NOMO-1 treated with dmso at 0.1 percent for 144 hours (cell line): ENCODE measurements at regions not wholly inside any gene's neighbourhood (a gene's known extent, or its start where the extent isn't known, plus 50 kb on each side); places are given as distances from the start of the nearest gene placed in this dataset.
"Not testable (repeated sequence)": the region's sequence is repeated elsewhere in the genome, so short reads cannot be mapped to it uniquely, and the experiment has no call there.

Experiments used
- DNase-seq: peaks from one replicate; lab custom pipeline; 2025; ENCODE audit not compliant: unreplicated experiment; lab: John Stamatoyannopoulos, UW

GRCh38 chr5:20875726-20876125 is 887.7 kb upstream of the CDH18 start:
- not testable (repeated sequence) for DNase-seq

- DNase-seq: not testable (repeated sequence)
These were observed 877.9 kb upstream of the CDH18 start for GRCh38 chr5:20865892-20866291.

- DNase-seq: no peak
These were observed 845.2 kb upstream of the CDH18 start for GRCh38 chr5:20833081-20833627.

- DNase-seq: no peak
These were observed 844.4 kb upstream of the CDH18 start for GRCh38 chr5:20832204-20833080.

GRCh38 chr5:20825951-20826350 is 838.0 kb upstream of the CDH18 start:
- not testable (repeated sequence) for DNase-seq

- not testable (repeated sequence) for DNase-seq
These were observed 809.2 kb upstream of the CDH18 start for GRCh38 chr5:20797216-20797615.

- not testable (repeated sequence) for DNase-seq
These were observed 796.8 kb upstream of the CDH18 start for GRCh38 chr5:20784755-20785154.

- DNase-seq: not testable (repeated sequence)
These were observed 795.5 kb upstream of the CDH18 start for GRCh38 chr5:20783484-20783883.

GRCh38 chr5:20771338-20771737 is 783.3 kb upstream of the CDH18 start:
- not testable (repeated sequence) for DNase-seq

GRCh38 chr5:20765074-20765473 is 777.1 kb upstream of the CDH18 start:
- DNase-seq: not testable (repeated sequence)

GRCh38 chr5:20759459-20759858 is 771.5 kb upstream of the CDH18 start:
- not testable (repeated sequence) for DNase-seq

- not testable (repeated sequence) for DNase-seq
These were observed 764.2 kb upstream of the CDH18 start for GRCh38 chr5:20752179-20752578.

GRCh38 chr5:20735715-20736114 is 747.7 kb upstream of the CDH18 start:
- DNase-seq: not testable (repeated sequence)

- DNase-seq: not testable (repeated sequence)
These were observed 744.2 kb upstream of the CDH18 start for GRCh38 chr5:20732223-20732622.

- not testable (repeated sequence) for DNase-seq
These were observed 733.3 kb upstream of the CDH18 start for GRCh38 chr5:20721286-20721685.

- not testable (repeated sequence) for DNase-seq
These were observed 723.6 kb upstream of the CDH18 start for GRCh38 chr5:20711520-20712155.

- not testable (repeated sequence) for DNase-seq
These were observed 719.6 kb upstream of the CDH18 start for GRCh38 chr5:20707634-20708033.

- no peak for DNase-seq
These were observed 706.1 kb upstream of the CDH18 start for GRCh38 chr5:20694121-20694520.

GRCh38 chr5:20692913-20693312 is 704.9 kb upstream of the CDH18 start:
- DNase-seq: no peak

GRCh38 chr5:20683241-20683940 is 695.4 kb upstream of the CDH18 start:
- no peak for DNase-seq

- no peak for DNase-seq
These were observed 692.8 kb upstream of the CDH18 start for GRCh38 chr5:20680718-20681302.
